Esophagus muscularis mucosa (tissue), 4 donors: ENCODE measurements at regions not wholly inside any gene's neighbourhood (a gene's known extent, or its start where the extent isn't known, plus 50 kb on each side); places are given as distances from the start of the nearest gene placed in this dataset.

Source experiments
- DNase-seq: peaks from one replicate; pipeline ENCODE4 v3.0.0-alpha.2; 2017; ENCODE audit errors: extremely low spot score
- H3K27ac ChIP-seq, 4 donors: fragments of 200-600 bp; sonication (generic); replicated peaks in 1 of 4; 1 replicate in 3 of 4; 2 replicates in 1 of 4; pipeline ENCODE4 v1.5.1; 2016 to 2019; ENCODE audit warnings: mild to moderate bottlenecking in 1 of 4
- H3K27me3 ChIP-seq, 4 donors: fragments of 200-600 bp; sonication (generic); one replicate each; pipeline versions ENCODE4 v1.5.1 to v1.6.0; 2016 to 2019
- H3K36me3 ChIP-seq, 4 donors: fragments of 200-600 bp; sonication (generic); one replicate each; pipeline ENCODE4 v1.5.1; 2016 to 2019
- H3K4me1 ChIP-seq, 4 donors: fragments of 200-600 bp; sonication (generic); one replicate each; pipeline ENCODE4 v1.5.1; 2016 to 2019
- H3K4me3 ChIP-seq, 4 donors: fragments of 200-600 bp; sonication (generic); 1 replicate in 2 of 4; 2 replicates in 2 of 4; pipeline ENCODE4 v1.5.1; 2016 to 2019; ENCODE audit warnings: mild to moderate bottlenecking in 4 of 4, moderate library complexity in 1 of 4
- H3K9me3 ChIP-seq, 4 donors: fragments of 200-600 bp; sonication (generic); 1 replicate in 3 of 4; 2 replicates in 1 of 4; pipeline ENCODE4 v1.5.1; 2016 to 2019
- EP300 ChIP-seq: sonication (generic); formaldehyde crosslinking; IDR thresholded peaks from one replicate; pipeline ENCODE4 v1.6.1; 2017; ENCODE audit warnings: antibody characterized with exemption
- POLR2A ChIP-seq: fragments of 450-650 bp; IDR thresholded peaks from one replicate; pipeline ENCODE4 v1.6.1; 2017; ENCODE audit warnings: antibody characterized with exemption, moderate library complexity, mild to moderate bottlenecking, low read depth
- POLR2AphosphoS5 ChIP-seq, 2 donors: sonication (generic); formaldehyde crosslinking; IDR thresholded peaks; one replicate each; pipeline ENCODE4 v1.6.1; 2017; ENCODE audit warnings: antibody characterized with exemption in 2 of 2
- WGBS: methylation state at CpG from one replicate; pipeline ENCODE4 v1.1.5; 2018; 5-methylcytosine and 5-hydroxymethylcytosine counted together
- intact Hi-C: fragments of 100-400 bp; cut with DNase I; formaldehyde crosslinking; loops from one replicate; pipeline ENCODE4 v1.15.1; 2023
- TF ChIP-seq, protein P1 (sequence below), 3 experiments: fragments of 200-600 bp in 2 of 3; fragments of 450-650 bp in 1 of 3; sonication (generic) in 2 of 3; IDR thresholded peaks; one replicate each; pipeline ENCODE4 v1.5.1; 2017 to 2019; ENCODE audit warnings: antibody characterized with exemption in 3 of 3, mild to moderate bottlenecking in 2 of 3, moderate library complexity in 1 of 3

DNA sequence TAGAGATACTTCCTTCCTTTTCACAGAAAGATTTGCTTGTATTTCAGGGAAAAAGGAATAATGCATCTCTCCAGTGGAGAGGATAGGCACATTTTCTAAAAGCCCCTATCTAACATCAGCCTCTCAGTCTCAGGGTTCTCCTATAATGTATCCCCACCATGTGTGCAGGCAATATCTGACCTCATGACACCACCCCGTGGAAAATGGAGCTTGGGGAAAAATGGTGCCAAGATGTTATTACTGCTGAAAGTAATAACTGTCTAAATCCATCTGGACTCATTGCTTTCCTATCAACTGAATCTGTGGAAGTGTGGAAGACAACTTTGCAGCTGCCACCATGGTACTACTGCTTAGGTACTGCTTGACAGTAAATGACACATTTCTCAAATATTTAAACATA, 574.3 kb downstream of the LRRC70 start:
- no peaks in the 10 kb centered on the region for H3K9me3 ChIP-seq
- H3K27me3 ChIP-seq, result no peaks in the 10 kb centered on the region
- no peaks in the 10 kb centered on the region for H3K4me1 ChIP-seq
- WGBS, result 26% methylated on average over 1 of the region's 1 CpG
- intact Hi-C loops, result no loop called here
- no peak for DNase-seq
- no peaks in the 10 kb centered on the region for H3K36me3 ChIP-seq
- TF ChIP-seq, protein P1, sequence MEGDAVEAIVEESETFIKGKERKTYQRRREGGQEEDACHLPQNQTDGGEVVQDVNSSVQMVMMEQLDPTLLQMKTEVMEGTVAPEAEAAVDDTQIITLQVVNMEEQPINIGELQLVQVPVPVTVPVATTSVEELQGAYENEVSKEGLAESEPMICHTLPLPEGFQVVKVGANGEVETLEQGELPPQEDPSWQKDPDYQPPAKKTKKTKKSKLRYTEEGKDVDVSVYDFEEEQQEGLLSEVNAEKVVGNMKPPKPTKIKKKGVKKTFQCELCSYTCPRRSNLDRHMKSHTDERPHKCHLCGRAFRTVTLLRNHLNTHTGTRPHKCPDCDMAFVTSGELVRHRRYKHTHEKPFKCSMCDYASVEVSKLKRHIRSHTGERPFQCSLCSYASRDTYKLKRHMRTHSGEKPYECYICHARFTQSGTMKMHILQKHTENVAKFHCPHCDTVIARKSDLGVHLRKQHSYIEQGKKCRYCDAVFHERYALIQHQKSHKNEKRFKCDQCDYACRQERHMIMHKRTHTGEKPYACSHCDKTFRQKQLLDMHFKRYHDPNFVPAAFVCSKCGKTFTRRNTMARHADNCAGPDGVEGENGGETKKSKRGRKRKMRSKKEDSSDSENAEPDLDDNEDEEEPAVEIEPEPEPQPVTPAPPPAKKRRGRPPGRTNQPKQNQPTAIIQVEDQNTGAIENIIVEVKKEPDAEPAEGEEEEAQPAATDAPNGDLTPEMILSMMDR (IDR thresholded peaks at IDR 0.05), result no peak
- TF ChIP-seq EP300 (no peak), POLR2AphosphoS5 (IDR thresholded peaks at IDR 0.05) (no peak), POLR2A (no peak)
- H3K4me3 ChIP-seq, result no peak overlapping the region
- no peak overlapping the region for H3K27ac ChIP-seq

DNA sequence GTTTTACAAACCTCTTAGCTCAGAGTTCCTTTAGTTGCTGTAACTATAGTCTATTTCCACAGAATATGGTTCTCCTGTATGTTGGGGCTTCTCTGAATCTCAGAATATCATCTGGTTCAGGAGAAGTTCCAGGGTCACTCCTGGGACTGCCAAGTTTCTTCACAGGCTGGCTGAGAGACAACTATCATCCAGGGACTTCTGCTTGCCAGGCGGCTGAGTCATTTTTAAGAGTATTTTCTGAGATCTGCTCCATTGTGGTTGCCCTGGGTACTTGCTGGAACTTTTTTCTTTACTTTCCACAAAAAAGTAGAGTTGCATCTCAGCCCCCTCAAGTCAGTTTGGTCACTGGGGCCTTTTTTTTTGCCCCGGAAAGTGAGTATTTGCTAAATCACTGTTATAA, 566.5 kb downstream of the LRRC70 start:
- intact Hi-C loops, result no loop called here
- 80% methylated on average over 2 of the region's 2 CpGs for WGBS
- no peaks in the 10 kb centered on the region for H3K4me1 ChIP-seq
- no peak overlapping the region for H3K4me3 ChIP-seq
- no peaks in the 10 kb centered on the region for H3K9me3 ChIP-seq
- no peak for DNase-seq
- no peaks in the 10 kb centered on the region for H3K36me3 ChIP-seq
- TF ChIP-seq POLR2A, result no peak
- no peak for TF ChIP-seq EP300
- TF ChIP-seq, protein P1 (IDR thresholded peaks at IDR 0.05), result no peak
- TF ChIP-seq POLR2AphosphoS5 (IDR thresholded peaks at IDR 0.05), result no peak
- H3K27me3 ChIP-seq, result no peaks in the 10 kb centered on the region
- no peak overlapping the region for H3K27ac ChIP-seq

DNA sequence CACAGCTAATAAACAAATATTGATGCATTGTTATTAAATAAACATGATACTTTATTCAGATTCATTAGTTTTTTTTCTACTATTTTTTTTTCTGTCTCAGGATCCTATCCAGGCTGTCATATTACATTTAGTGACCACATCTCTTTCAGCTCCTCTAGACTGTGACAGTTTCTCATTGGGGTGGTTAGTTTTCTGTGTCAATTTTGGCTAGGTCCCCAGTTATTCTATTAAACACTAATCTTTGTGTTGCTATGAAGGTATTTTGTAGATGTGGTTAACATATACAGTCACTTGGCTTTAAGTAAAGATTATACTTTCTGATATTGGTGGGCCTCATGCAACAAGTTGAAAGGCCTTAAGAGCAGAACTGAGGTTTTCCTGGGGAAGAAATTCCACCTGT, 563.0 kb downstream of the LRRC70 start:
- H3K4me3 ChIP-seq, result no peak overlapping the region
- no peak overlapping the region for H3K27ac ChIP-seq
- no peaks in the 10 kb centered on the region for H3K36me3 ChIP-seq
- H3K27me3 ChIP-seq, result no peaks in the 10 kb centered on the region
- TF ChIP-seq EP300, result no peak
- no peak for TF ChIP-seq POLR2AphosphoS5 (IDR thresholded peaks at IDR 0.05)
- TF ChIP-seq, protein P1 (IDR thresholded peaks at IDR 0.05), result no peak
- TF ChIP-seq POLR2A, result no peak
- H3K9me3 ChIP-seq, result no peaks in the 10 kb centered on the region
- intact Hi-C loops, result no loop called here
- no peaks in the 10 kb centered on the region for H3K4me1 ChIP-seq
- DNase-seq, result no peak

DNA sequence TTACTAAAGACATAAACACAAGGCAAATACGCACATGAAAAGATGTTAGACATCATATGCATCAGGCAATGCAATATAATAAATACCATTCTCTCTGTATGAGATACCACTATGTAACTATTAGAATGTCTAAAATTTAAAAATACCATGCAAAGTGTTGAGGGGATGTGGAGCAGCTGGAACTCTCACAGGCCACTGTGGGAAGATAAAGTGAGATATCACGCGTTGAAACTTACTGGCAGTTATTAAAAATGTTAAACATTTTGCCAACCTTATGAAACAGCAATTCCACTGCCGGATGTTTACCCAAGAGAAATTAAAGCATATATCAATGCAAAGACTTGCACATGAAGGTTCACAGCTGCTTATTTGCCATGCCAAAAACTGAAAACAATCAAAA, 556.7 kb downstream of the LRRC70 start:
- 64% methylated on average over 4 of the region's 4 CpGs for WGBS
- no peaks in the 10 kb centered on the region for H3K4me1 ChIP-seq
- H3K27ac ChIP-seq, result no peak overlapping the region

More for the DNA sequence above, 556.7 kb downstream of the LRRC70 start:
- H3K4me3 ChIP-seq, result no peak overlapping the region
- intact Hi-C loops, result no loop called here
- H3K36me3 ChIP-seq, result no peaks in the 10 kb centered on the region
- no peaks in the 10 kb centered on the region for H3K9me3 ChIP-seq
- no peak for DNase-seq
- TF ChIP-seq POLR2AphosphoS5 (IDR thresholded peaks at IDR 0.05), result no peak
- no peak for TF ChIP-seq EP300
- TF ChIP-seq, protein P1 (IDR thresholded peaks at IDR 0.05), result no peak
- TF ChIP-seq POLR2A, result no peak
- no peaks in the 10 kb centered on the region for H3K27me3 ChIP-seq
